ENCODE measurements at regions not wholly inside any gene's neighbourhood (a gene's known extent, or its start where the extent isn't known, plus 50 kb on each side); places are given as distances from the start of the nearest gene placed in this dataset.

DNA sequence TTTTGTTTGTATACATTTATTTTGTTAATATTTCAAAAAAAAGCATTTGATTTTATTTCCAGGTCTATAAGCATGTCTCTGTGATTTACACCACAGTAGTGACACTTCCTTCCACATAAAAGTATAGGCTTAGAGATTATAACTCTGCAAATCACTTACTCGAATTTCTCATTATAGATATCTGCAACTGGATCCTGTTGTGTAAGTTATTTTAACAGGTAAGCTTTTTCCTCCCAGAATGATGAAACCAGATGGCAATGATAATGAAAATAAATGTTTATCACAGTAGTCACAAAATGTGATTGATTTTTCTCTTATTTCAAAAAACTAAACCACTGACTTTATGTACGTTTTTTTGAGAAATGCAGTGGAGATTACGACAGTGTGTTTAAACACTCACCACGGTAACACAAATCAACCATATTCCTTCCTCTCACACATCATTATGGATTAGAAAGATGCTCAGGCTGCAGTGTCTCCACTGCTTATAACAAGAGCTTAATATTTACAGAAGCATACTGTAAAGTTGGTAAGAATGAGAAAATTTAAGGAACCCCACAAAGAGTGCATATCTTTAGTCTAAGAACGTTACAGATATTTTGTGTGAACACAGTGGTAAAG is 194.6 kb downstream of the ATXN7L3B start:
- Histone ChIP-seq H3K4me1 (ENCODE audit: control insufficient read depth, extremely low read depth, insufficient read depth, low read length) (no peaks in the 10 kb centered on the region), H3K9me3 (ENCODE audit: control insufficient read depth, insufficient read depth, low read depth, low read length) (no peaks in the 10 kb centered on the region), H3K79me2 (ENCODE audit: control insufficient read depth, insufficient read depth, low read length) (no peaks in the 10 kb centered on the region), H4K20me1 (ENCODE audit: control insufficient read depth, extremely low read depth, insufficient read depth, low read length) (no peaks in the 10 kb centered on the region), H3K27me3 (ENCODE audit: control insufficient read depth, insufficient read depth, low read length) (no peaks in the 10 kb centered on the region), H3K27ac (ENCODE audit: insufficient read depth, low read length) (no peak overlapping the region), H2AFZ (ENCODE audit: low read length) (no peak overlapping the region), H3K9ac (ENCODE audit: insufficient read depth, low read length) (no peak overlapping the region), H3K36me3 (ENCODE audit: control insufficient read depth, insufficient read depth, low read length) (no peaks in the 10 kb centered on the region), H3K4me3 (replicated peaks in 1 of 4; ENCODE audit: control extremely low read depth in 1 of 4, insufficient read depth in 1 of 4, low read depth in 3 of 4, low read length in 4 of 4) (no peak overlapping the region), H3K4me2 (ENCODE audit: extremely low read depth, insufficient read depth, low read length) (no peak overlapping the region)
- TF ChIP-seq, protein P1, sequence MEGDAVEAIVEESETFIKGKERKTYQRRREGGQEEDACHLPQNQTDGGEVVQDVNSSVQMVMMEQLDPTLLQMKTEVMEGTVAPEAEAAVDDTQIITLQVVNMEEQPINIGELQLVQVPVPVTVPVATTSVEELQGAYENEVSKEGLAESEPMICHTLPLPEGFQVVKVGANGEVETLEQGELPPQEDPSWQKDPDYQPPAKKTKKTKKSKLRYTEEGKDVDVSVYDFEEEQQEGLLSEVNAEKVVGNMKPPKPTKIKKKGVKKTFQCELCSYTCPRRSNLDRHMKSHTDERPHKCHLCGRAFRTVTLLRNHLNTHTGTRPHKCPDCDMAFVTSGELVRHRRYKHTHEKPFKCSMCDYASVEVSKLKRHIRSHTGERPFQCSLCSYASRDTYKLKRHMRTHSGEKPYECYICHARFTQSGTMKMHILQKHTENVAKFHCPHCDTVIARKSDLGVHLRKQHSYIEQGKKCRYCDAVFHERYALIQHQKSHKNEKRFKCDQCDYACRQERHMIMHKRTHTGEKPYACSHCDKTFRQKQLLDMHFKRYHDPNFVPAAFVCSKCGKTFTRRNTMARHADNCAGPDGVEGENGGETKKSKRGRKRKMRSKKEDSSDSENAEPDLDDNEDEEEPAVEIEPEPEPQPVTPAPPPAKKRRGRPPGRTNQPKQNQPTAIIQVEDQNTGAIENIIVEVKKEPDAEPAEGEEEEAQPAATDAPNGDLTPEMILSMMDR (conservative IDR thresholded peaks at IDR 0.05 in 1 of 2, IDR thresholded peaks at IDR 0.05 in 1 of 2; ENCODE audit: low read depth in 1 of 2, low read length in 2 of 2) = no peak
- TF ChIP-seq EZH2 (IDR thresholded peaks at IDR 0.05; ENCODE audit: low read length, missing control alignments) = no peak
- no peak for DNase-seq (ENCODE audit: low read depth in 2 of 2)

DNA sequence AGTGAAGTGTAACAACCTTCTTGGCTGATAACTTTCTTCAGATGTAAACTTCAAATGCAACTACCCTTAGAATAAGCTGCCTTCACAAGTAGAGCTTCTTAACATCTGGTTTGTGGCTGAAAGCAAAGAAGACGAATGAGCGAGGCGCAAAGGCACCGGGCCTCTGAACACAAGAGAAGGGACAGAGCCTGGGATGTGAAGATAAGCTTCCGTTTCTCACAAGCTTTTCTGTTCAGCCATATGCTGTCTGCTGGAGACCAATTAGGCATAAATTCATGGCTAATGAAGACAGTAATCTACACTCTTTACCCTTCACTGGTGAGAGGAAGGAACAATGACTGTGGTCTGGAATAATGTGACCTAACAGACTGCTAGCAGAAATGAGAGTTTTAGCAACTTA is 195.2 kb downstream of the ATXN7L3B start:
- TF ChIP-seq, protein P1 (conservative IDR thresholded peaks at IDR 0.05 in 1 of 2, IDR thresholded peaks at IDR 0.05 in 1 of 2; ENCODE audit: low read depth in 1 of 2, low read length in 2 of 2) = no peak
- no peak overlapping the region for H3K4me2 ChIP-seq (ENCODE audit: extremely low read depth, insufficient read depth, low read length)
- no peaks in the 10 kb centered on the region for H4K20me1 ChIP-seq (ENCODE audit: control insufficient read depth, extremely low read depth, insufficient read depth, low read length)
- no peaks in the 10 kb centered on the region for H3K9me3 ChIP-seq (ENCODE audit: control insufficient read depth, insufficient read depth, low read depth, low read length)
- no peak overlapping the region for H3K4me3 ChIP-seq (replicated peaks in 1 of 4; ENCODE audit: control extremely low read depth in 1 of 4, insufficient read depth in 1 of 4, low read depth in 3 of 4, low read length in 4 of 4)
- no peak overlapping the region for H2AFZ ChIP-seq (ENCODE audit: low read length)
- H3K36me3 ChIP-seq (ENCODE audit: control insufficient read depth, insufficient read depth, low read length) = no peaks in the 10 kb centered on the region
- no peaks in the 10 kb centered on the region for H3K79me2 ChIP-seq (ENCODE audit: control insufficient read depth, insufficient read depth, low read length)
- DNase-seq (ENCODE audit: low read depth in 2 of 2) = no peak
- no peak overlapping the region for H3K27ac ChIP-seq (ENCODE audit: insufficient read depth, low read length)
- no peaks in the 10 kb centered on the region for H3K4me1 ChIP-seq (ENCODE audit: control insufficient read depth, extremely low read depth, insufficient read depth, low read length)
- H3K27me3 ChIP-seq (ENCODE audit: control insufficient read depth, insufficient read depth, low read length) = no peaks in the 10 kb centered on the region
- no peak overlapping the region for H3K9ac ChIP-seq (ENCODE audit: insufficient read depth, low read length)

DNA sequence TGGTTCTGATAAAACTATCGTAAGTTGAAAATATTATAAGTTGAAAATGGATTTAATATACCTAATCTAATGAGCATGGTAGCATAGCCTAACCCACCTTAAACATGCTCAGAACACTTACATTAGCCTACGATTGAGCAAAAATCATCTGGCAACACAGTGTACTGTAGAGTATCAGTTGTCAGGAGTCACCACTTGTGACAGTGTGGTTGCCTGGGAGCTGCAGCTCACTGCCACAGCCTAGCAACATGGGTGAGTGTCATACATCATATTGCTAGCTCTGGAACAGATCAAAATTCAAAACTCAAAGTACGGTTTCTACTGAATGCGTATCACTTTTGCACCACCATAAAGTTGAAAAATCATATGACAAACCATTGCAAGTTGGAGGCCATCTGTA is 203.5 kb downstream of the ATXN7L3B start:
- no peak overlapping the region for H2AFZ ChIP-seq (ENCODE audit: low read length)
- no peaks in the 10 kb centered on the region for H3K36me3 ChIP-seq (ENCODE audit: control insufficient read depth, insufficient read depth, low read length)
- no peaks in the 10 kb centered on the region for H3K9me3 ChIP-seq (ENCODE audit: control insufficient read depth, insufficient read depth, low read depth, low read length)
- H3K4me1 ChIP-seq (ENCODE audit: control insufficient read depth, extremely low read depth, insufficient read depth, low read length) = no peaks in the 10 kb centered on the region
- no peak overlapping the region for H3K4me3 ChIP-seq (replicated peaks in 1 of 4; ENCODE audit: control extremely low read depth in 1 of 4, insufficient read depth in 1 of 4, low read depth in 3 of 4, low read length in 4 of 4)
- TF ChIP-seq, protein P1 (conservative IDR thresholded peaks at IDR 0.05 in 1 of 2, IDR thresholded peaks at IDR 0.05 in 1 of 2; ENCODE audit: low read depth in 1 of 2, low read length in 2 of 2) = no peak
- TF ChIP-seq EZH2 (IDR thresholded peaks at IDR 0.05; ENCODE audit: low read length, missing control alignments) = no peak
- no peaks in the 10 kb centered on the region for H3K79me2 ChIP-seq (ENCODE audit: control insufficient read depth, insufficient read depth, low read length)
- H3K9ac ChIP-seq (ENCODE audit: insufficient read depth, low read length) = no peak overlapping the region
- H3K4me2 ChIP-seq (ENCODE audit: extremely low read depth, insufficient read depth, low read length) = no peak overlapping the region
- H3K27me3 ChIP-seq (ENCODE audit: control insufficient read depth, insufficient read depth, low read length) = no peaks in the 10 kb centered on the region
- no peak for DNase-seq (ENCODE audit: low read depth in 2 of 2)
- no peaks in the 10 kb centered on the region for H4K20me1 ChIP-seq (ENCODE audit: control insufficient read depth, extremely low read depth, insufficient read depth, low read length)
- H3K27ac ChIP-seq (ENCODE audit: insufficient read depth, low read length) = no peak overlapping the region
